ENCODE measurements at regions not wholly inside any gene's neighbourhood (a gene's known extent, or its start where the extent isn't known, plus 50 kb on each side); places are given as distances from the start of the nearest gene placed in this dataset.

DNA sequence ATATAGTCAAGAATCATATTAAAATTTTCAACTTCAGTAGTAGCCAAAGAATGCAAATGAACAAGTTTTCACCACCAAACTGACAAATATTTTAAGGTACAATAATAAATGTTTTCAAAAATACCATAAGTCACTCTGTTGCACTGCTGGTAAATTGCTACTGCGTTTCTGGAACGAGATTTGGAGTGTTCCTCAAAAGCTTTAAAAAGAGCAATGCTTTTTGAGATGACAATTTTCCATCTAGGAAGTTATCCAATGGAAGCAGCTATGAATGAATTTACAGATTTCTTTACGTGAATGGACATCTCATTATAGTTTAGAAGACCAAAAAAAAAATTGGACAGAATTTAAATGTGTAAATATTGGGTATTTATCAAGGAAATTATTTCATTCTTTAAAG lies 173.2 kb upstream of the OR13F1 start:
- no peak for DNase-seq
- CTCF ChIA-PET = no interaction called here
- 67% methylated on average over 2 of the region's 3 CpGs for WGBS (ENCODE audit: insufficient coverage)
- Histone ChIP-seq H3K4me1 (ENCODE audit: control insufficient read depth in 2 of 2, insufficient read depth in 2 of 2, low read length in 2 of 2) (no peaks in the 10 kb centered on the region), H3K27ac (ENCODE audit: low read length in 2 of 2) (no peak overlapping the region), H3K79me2 (ENCODE audit: control insufficient read depth, insufficient read depth, low read length) (no peaks in the 10 kb centered on the region), H3K36me3 (replicated peaks in 1 of 2; ENCODE audit: control extremely low read depth in 1 of 2, control insufficient read depth in 1 of 2, extremely low read depth in 1 of 2, insufficient read depth in 2 of 2, low read length in 1 of 2) (no peaks in the 10 kb centered on the region), H4K20me1 (ENCODE audit: control insufficient read depth, insufficient read depth, low read length, poor library complexity, severe bottlenecking) (no peaks in the 10 kb centered on the region), H3K9me3 (ENCODE audit: control extremely low read depth in 1 of 3, control insufficient read depth in 2 of 3, insufficient read depth in 1 of 3, low read length in 2 of 3) (peaks cover 0 to 3% (median 0%) of the 10 kb centered on the region in 3 donors), H3K9ac (ENCODE audit: low read length) (no peak overlapping the region), H2AFZ (ENCODE audit: insufficient read depth, low read depth, low read length, poor library complexity, severe bottlenecking) (no peak overlapping the region), H3K4me2 (replicated peaks; ENCODE audit: low read depth, low read length, poor library complexity, severe bottlenecking) (no peak overlapping the region), H3K4me3 (ENCODE audit: control extremely low read depth in 1 of 5, extremely low read depth in 1 of 5, insufficient read depth in 1 of 5, low read depth in 2 of 5, low read length in 4 of 5) (no peak overlapping the region), H3K27me3 (replicated peaks in 1 of 4; ENCODE audit: control extremely low read depth in 1 of 4, control insufficient read depth in 3 of 4, insufficient read depth in 4 of 4, low read length in 3 of 4) (no peaks in the 10 kb centered on the region)
- no peaks in the 10 kb centered on the region for H3K27me3 Mint-ChIP-seq
- POLR2A ChIA-PET = no interaction called here
- no peak for ATAC-seq (ENCODE audit: low read depth)
- H3K4me1 Mint-ChIP-seq = no peaks in the 10 kb centered on the region
- H3K4me3 Mint-ChIP-seq = no peak overlapping the region
- intact Hi-C loops (cut with micrococcal nuclease) = no loop called here
- H3K27ac Mint-ChIP-seq = no peak overlapping the region
- no peak for TF ChIP-seq EZH2 (IDR thresholded peaks at IDR 0.05; ENCODE audit: borderline replicate concordance, insufficient read depth, low read depth, low read length, poor library complexity, severe bottlenecking)
- TF ChIP-seq, protein P1, sequence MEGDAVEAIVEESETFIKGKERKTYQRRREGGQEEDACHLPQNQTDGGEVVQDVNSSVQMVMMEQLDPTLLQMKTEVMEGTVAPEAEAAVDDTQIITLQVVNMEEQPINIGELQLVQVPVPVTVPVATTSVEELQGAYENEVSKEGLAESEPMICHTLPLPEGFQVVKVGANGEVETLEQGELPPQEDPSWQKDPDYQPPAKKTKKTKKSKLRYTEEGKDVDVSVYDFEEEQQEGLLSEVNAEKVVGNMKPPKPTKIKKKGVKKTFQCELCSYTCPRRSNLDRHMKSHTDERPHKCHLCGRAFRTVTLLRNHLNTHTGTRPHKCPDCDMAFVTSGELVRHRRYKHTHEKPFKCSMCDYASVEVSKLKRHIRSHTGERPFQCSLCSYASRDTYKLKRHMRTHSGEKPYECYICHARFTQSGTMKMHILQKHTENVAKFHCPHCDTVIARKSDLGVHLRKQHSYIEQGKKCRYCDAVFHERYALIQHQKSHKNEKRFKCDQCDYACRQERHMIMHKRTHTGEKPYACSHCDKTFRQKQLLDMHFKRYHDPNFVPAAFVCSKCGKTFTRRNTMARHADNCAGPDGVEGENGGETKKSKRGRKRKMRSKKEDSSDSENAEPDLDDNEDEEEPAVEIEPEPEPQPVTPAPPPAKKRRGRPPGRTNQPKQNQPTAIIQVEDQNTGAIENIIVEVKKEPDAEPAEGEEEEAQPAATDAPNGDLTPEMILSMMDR (IDR thresholded peaks at IDR 0.05) = no peak
- peaks cover 1% of the 10 kb centered on the region for H3K9me3 Mint-ChIP-seq (ENCODE audit: insufficient read depth)

DNA sequence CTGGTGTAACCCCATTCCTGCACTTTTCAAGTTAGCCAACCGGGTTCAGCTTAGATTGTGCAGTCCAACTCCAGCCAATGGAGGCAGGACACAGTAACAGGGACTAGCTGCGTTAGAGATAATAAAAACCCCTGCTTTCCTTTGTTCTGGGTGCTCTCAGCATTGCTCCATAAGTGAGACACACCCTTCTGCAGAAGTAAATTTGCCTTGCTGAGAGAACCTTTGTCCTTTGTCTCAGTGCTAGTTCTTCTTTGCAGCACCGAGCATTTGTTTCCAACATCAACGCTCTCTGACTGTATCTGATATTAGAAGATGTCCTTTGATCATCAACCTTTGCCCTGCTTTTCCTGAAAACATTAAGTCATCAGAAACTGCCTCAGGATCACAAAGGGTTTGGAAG lies 169.5 kb upstream of the OR13F1 start:
- H3K4me2 ChIP-seq (replicated peaks; ENCODE audit: low read depth, low read length, poor library complexity, severe bottlenecking) = no peak overlapping the region
- H3K4me1 Mint-ChIP-seq = no peaks in the 10 kb centered on the region
- POLR2A ChIA-PET = no interaction called here
- H3K27me3 ChIP-seq (replicated peaks in 1 of 4; ENCODE audit: control extremely low read depth in 1 of 4, control insufficient read depth in 3 of 4, insufficient read depth in 4 of 4, low read length in 3 of 4) = no peaks in the 10 kb centered on the region
- DNase-seq (no peak), ATAC-seq (ENCODE audit: low read depth) (no peak)
- H3K4me3 ChIP-seq (ENCODE audit: control extremely low read depth in 1 of 5, extremely low read depth in 1 of 5, insufficient read depth in 1 of 5, low read depth in 2 of 5, low read length in 4 of 5) = no peak overlapping the region
- WGBS (ENCODE audit: insufficient coverage) = 83% methylated on average over 2 of the region's 4 CpGs
- TF ChIP-seq, protein P1 (IDR thresholded peaks at IDR 0.05) = no peak
- no peak for TF ChIP-seq EZH2 (IDR thresholded peaks at IDR 0.05; ENCODE audit: borderline replicate concordance, insufficient read depth, low read depth, low read length, poor library complexity, severe bottlenecking)
- no peak overlapping the region for H3K27ac Mint-ChIP-seq
- H3K4me3 Mint-ChIP-seq = no peak overlapping the region
- H2AFZ ChIP-seq (ENCODE audit: insufficient read depth, low read depth, low read length, poor library complexity, severe bottlenecking) = no peak overlapping the region
- no peaks in the 10 kb centered on the region for H3K4me1 ChIP-seq (ENCODE audit: control insufficient read depth in 2 of 2, insufficient read depth in 2 of 2, low read length in 2 of 2)
- intact Hi-C loops (cut with micrococcal nuclease) = no loop called here
- no peaks in the 10 kb centered on the region for H3K9me3 ChIP-seq (ENCODE audit: control extremely low read depth in 1 of 3, control insufficient read depth in 2 of 3, insufficient read depth in 1 of 3, low read length in 2 of 3)
- H3K27me3 Mint-ChIP-seq = no peaks in the 10 kb centered on the region
- no peaks in the 10 kb centered on the region for H4K20me1 ChIP-seq (ENCODE audit: control insufficient read depth, insufficient read depth, low read length, poor library complexity, severe bottlenecking)
- H3K9ac ChIP-seq (ENCODE audit: low read length) = no peak overlapping the region
- H3K36me3 ChIP-seq (replicated peaks in 1 of 2; ENCODE audit: control extremely low read depth in 1 of 2, control insufficient read depth in 1 of 2, extremely low read depth in 1 of 2, insufficient read depth in 2 of 2, low read length in 1 of 2) = no peaks in the 10 kb centered on the region
- peaks cover 2% of the 10 kb centered on the region for H3K9me3 Mint-ChIP-seq (ENCODE audit: insufficient read depth)
- H3K27ac ChIP-seq (ENCODE audit: low read length in 2 of 2) = no peak overlapping the region
- H3K79me2 ChIP-seq (ENCODE audit: control insufficient read depth, insufficient read depth, low read length) = no peaks in the 10 kb centered on the region
- CTCF ChIA-PET = no interaction called here
